Panc1 (cell line): ENCODE measurements at regions not wholly inside any gene's neighbourhood (a gene's known extent, or its start where the extent isn't known, plus 50 kb on each side); places are given as distances from the start of the nearest gene placed in this dataset.

ENCODE experiments used
- ATAC-seq: fragments of 200-7000 bp; cut with Tn5 transposase; 2 replicates; pipeline ENCODE4 v1.9.1; 2020; ENCODE audit warnings: mild to moderate bottlenecking, moderate library complexity
- BruUV-seq: library from RNA; stranded (reverse); fragments of 400-500 nt; replicated peaks from 2 replicates; lab custom pipeline; 2021; lab: Mats Ljungman, UMichigan
- CTCF ChIA-PET: fragments of 300-600 bp; sonication (Branson Sonifier 250); formaldehyde crosslinking; loops from one replicate; lab custom pipeline; 2022; ENCODE audit warnings: antibody characterized with exemption; lab: Charles Lee
- POLR2A ChIA-PET: fragments of 300-600 bp; sonication (Branson Sonifier 250); formaldehyde crosslinking; loops from one replicate; lab custom pipeline; 2022; ENCODE audit warnings: antibody characterized with exemption; lab: Charles Lee
- DNase-seq: peaks from one replicate; pipeline ENCODE4 v3.0.0-alpha.2; 2010; ENCODE audit warnings: low read depth, low spot score
- H3K27ac ChIP-seq: 2 replicates; pipeline ENCODE4 v1.5.1; 2011; ENCODE audit warnings: mild to moderate bottlenecking, low read length, inconsistent platforms
- H3K27me3 ChIP-seq: fragments of 200-500 bp; sonication (Bioruptor generic); 2 replicates; pipeline ENCODE4 v1.6.0; 2014; ENCODE audit warnings: low read length, inconsistent platforms; ENCODE audit not compliant: control insufficient read depth, insufficient read depth
- H3K36me3 ChIP-seq: fragments of 200-500 bp; sonication (Bioruptor generic); 2 replicates; pipeline ENCODE4 v1.5.1; 2014; ENCODE audit warnings: inconsistent platforms, mild to moderate bottlenecking, low read length, moderate library complexity; ENCODE audit not compliant: control insufficient read depth, insufficient read depth
- H3K4me1 ChIP-seq: 2 replicates; pipeline ENCODE4 v1.5.1; 2011; ENCODE audit warnings: inconsistent platforms, mild to moderate bottlenecking, low read length, moderate library complexity; ENCODE audit not compliant: control insufficient read depth, insufficient read depth
- H3K4me3 ChIP-seq, 2 experiments: 2 replicates each; pipeline ENCODE4 v1.5.1; 2011 to 2012; ENCODE audit warnings: low read depth in 2 of 2, low read length in 2 of 2, mild to moderate bottlenecking in 2 of 2, inconsistent platforms in 1 of 2, moderate library complexity in 1 of 2
- H3K9me3 ChIP-seq: fragments of 200-500 bp; sonication (Bioruptor generic); 2 replicates; pipeline ENCODE4 v1.5.1; 2014; ENCODE audit warnings: low read depth, mild to moderate bottlenecking, inconsistent platforms, low read length, moderate library complexity; ENCODE audit not compliant: control insufficient read depth, insufficient read depth
- POLR2AphosphoS5 ChIP-seq: IDR thresholded peaks from 2 replicates; pipeline ENCODE4 v1.6.1; 2012; ENCODE audit warnings: mild to moderate bottlenecking, low read depth, low read length, moderate library complexity
- SIN3A ChIP-seq: IDR thresholded peaks from 2 replicates; pipeline ENCODE4 v1.6.1; 2012; ENCODE audit warnings: low read depth, mild to moderate bottlenecking, low read length, moderate library complexity, borderline replicate concordance; ENCODE audit not compliant: insufficient read depth
- TCF7L2 ChIP-seq: IDR thresholded peaks from 2 replicates; pipeline ENCODE4 v1.6.1; 2011; ENCODE audit warnings: mild to moderate bottlenecking, low read depth, low read length, inconsistent platforms
- in situ Hi-C: cut with HindIII; loops from 2 replicates; pipeline ENCODE4 v1.10.0; 2016; ENCODE audit warnings: low sequenced_read_pairs, low pct_unique_long_range_greater_than_20kb
- intact Hi-C: fragments of 100-400 bp; cut with micrococcal nuclease; formaldehyde crosslinking; loops from one replicate; pipeline ENCODE4 v1.10.0; 2022; ENCODE audit not compliant: unreplicated experiment
- TF ChIP-seq, protein P1 (sequence below): fragments of 450-650 bp; IDR thresholded peaks from 2 replicates; pipeline ENCODE4 v1.5.1; 2017; ENCODE audit warnings: mild to moderate bottlenecking
- TF ChIP-seq, protein P2 (sequence below), 2 experiments: IDR thresholded peaks; 2 replicates each; pipeline ENCODE4 v1.6.1; 2011 to 2012; ENCODE audit warnings: low read depth in 2 of 2, control low read depth in 1 of 2, low read length in 1 of 2, mild to moderate bottlenecking in 1 of 2, moderate library complexity in 1 of 2; ENCODE audit not compliant: insufficient read depth in 1 of 2

DNA sequence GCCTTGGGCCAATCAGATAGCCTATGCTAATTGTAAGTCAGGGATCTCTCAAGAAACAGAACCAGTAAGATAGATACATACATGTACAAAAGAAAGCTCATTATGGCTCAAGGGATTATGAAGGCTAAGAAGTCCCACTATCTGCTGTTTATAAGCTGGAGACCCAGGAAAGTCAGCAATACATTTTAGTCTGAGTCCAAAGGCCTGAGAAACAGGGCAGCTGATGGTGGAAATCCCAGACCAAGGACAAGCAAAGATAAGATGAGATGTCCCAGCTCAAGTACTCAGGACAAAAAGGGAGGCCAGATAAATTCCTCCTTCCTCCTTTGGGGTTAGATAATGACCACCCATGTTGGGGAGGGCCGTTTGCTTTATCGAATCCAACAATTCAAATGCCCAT lies 269.9 kb downstream of the AJAP1 start:
- H3K4me1 ChIP-seq, result no peaks in the 10 kb centered on the region
- BruUV-seq, result no TSS peak
- H3K27me3 ChIP-seq, result no peaks in the 10 kb centered on the region
- TF ChIP-seq POLR2AphosphoS5 (no peak), TCF7L2 (no peak), SIN3A (no peak)
- TF ChIP-seq, protein P1, sequence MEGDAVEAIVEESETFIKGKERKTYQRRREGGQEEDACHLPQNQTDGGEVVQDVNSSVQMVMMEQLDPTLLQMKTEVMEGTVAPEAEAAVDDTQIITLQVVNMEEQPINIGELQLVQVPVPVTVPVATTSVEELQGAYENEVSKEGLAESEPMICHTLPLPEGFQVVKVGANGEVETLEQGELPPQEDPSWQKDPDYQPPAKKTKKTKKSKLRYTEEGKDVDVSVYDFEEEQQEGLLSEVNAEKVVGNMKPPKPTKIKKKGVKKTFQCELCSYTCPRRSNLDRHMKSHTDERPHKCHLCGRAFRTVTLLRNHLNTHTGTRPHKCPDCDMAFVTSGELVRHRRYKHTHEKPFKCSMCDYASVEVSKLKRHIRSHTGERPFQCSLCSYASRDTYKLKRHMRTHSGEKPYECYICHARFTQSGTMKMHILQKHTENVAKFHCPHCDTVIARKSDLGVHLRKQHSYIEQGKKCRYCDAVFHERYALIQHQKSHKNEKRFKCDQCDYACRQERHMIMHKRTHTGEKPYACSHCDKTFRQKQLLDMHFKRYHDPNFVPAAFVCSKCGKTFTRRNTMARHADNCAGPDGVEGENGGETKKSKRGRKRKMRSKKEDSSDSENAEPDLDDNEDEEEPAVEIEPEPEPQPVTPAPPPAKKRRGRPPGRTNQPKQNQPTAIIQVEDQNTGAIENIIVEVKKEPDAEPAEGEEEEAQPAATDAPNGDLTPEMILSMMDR, result no peak
- TF ChIP-seq, protein P2, sequence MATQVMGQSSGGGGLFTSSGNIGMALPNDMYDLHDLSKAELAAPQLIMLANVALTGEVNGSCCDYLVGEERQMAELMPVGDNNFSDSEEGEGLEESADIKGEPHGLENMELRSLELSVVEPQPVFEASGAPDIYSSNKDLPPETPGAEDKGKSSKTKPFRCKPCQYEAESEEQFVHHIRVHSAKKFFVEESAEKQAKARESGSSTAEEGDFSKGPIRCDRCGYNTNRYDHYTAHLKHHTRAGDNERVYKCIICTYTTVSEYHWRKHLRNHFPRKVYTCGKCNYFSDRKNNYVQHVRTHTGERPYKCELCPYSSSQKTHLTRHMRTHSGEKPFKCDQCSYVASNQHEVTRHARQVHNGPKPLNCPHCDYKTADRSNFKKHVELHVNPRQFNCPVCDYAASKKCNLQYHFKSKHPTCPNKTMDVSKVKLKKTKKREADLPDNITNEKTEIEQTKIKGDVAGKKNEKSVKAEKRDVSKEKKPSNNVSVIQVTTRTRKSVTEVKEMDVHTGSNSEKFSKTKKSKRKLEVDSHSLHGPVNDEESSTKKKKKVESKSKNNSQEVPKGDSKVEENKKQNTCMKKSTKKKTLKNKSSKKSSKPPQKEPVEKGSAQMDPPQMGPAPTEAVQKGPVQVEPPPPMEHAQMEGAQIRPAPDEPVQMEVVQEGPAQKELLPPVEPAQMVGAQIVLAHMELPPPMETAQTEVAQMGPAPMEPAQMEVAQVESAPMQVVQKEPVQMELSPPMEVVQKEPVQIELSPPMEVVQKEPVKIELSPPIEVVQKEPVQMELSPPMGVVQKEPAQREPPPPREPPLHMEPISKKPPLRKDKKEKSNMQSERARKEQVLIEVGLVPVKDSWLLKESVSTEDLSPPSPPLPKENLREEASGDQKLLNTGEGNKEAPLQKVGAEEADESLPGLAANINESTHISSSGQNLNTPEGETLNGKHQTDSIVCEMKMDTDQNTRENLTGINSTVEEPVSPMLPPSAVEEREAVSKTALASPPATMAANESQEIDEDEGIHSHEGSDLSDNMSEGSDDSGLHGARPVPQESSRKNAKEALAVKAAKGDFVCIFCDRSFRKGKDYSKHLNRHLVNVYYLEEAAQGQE (IDR thresholded peaks at IDR 0.05; ENCODE audit: insufficient read depth in 1 of 2, low read depth in 2 of 2, low read length in 1 of 2), result no peak
- no peak for DNase-seq
- no peaks in the 10 kb centered on the region for H3K9me3 ChIP-seq
- intact Hi-C loops, result no loop called here
- ChIA-PET CTCF (no interaction called here), POLR2A (no interaction called here)
- H3K36me3 ChIP-seq, result no peaks in the 10 kb centered on the region
- H3K27ac ChIP-seq, result no peak overlapping the region
- no peak for ATAC-seq
- H3K4me3 ChIP-seq, result no peak overlapping the region
- in situ Hi-C loops, result no loop called here

DNA sequence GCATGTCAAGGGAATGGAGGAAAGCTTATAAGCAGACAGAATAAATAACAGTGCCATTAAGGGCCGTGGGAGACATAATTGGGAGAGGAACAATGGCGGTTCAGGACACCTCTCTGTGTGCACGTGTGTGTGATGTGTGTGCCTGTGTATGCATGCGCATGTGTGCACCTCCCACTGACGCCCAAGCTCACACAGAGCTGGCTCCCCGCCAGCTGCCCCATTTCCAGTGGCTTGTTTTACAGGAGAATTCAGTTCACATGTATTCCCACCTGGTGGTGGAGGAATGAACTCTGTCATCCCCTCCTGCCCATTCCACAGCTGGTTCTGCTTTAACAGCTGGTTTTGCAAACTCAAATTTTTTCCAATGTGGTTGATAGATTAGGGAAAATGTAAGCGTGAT lies 262.2 kb downstream of the AJAP1 start:
- no peaks in the 10 kb centered on the region for H3K4me1 ChIP-seq
- no peak for ATAC-seq

More for the DNA sequence above, 262.2 kb downstream of the AJAP1 start:
- intact Hi-C loops, result no loop called here
- H3K4me3 ChIP-seq, result no peak overlapping the region
- POLR2A ChIA-PET, result no interaction called here
- no peaks in the 10 kb centered on the region for H3K9me3 ChIP-seq
- H3K27ac ChIP-seq, result no peak overlapping the region
- in situ Hi-C loops, result no loop called here
- no peaks in the 10 kb centered on the region for H3K36me3 ChIP-seq
- CTCF ChIA-PET, result no interaction called here
- TF ChIP-seq SIN3A, result no peak
- TF ChIP-seq, protein P1, result no peak
- TF ChIP-seq, protein P2 (IDR thresholded peaks at IDR 0.05; ENCODE audit: insufficient read depth in 1 of 2, low read depth in 2 of 2, low read length in 1 of 2), result no peak
- TF ChIP-seq POLR2AphosphoS5, result no peak
- no peak for TF ChIP-seq TCF7L2
- no TSS peak for BruUV-seq
- H3K27me3 ChIP-seq, result no peaks in the 10 kb centered on the region
- no peak for DNase-seq
